HepG2 (cell line): ENCODE measurements at regions not wholly inside any gene's neighbourhood (a gene's known extent, or its start where the extent isn't known, plus 50 kb on each side); places are given as distances from the start of the nearest gene placed in this dataset.

ENCODE experiments used
- JUND ChIP-seq: sonication (generic); formaldehyde crosslinking; IDR thresholded peaks from 2 replicates; pipeline ENCODE4 v1.8.0; 2022; ENCODE audit warnings: mild to moderate bottlenecking, missing genetic modification reagents
- NR1H2 ChIP-seq: sonication (generic); formaldehyde crosslinking; IDR thresholded peaks from 2 replicates; pipeline ENCODE4 v1.8.1; 2022; ENCODE audit warnings: low read depth, missing genetic modification reagents, borderline replicate concordance
- ZBTB7A ChIP-seq: sonication (generic); formaldehyde crosslinking; IDR thresholded peaks from 2 replicates; pipeline ENCODE4 v1.8.0; 2022; ENCODE audit warnings: mild to moderate bottlenecking, missing genetic modification reagents

- TF ChIP-seq JUND (CRISPR knock-in tag) (no peak), NR1H2 (CRISPR knock-in tag) (no peak), ZBTB7A (no peak)
Observed at GRCh38 chr4:123248085-123248659, 148.4 kb upstream of the SPRY1 start.
